ENCODE measurements at regions not wholly inside any gene's neighbourhood (a gene's known extent, or its start where the extent isn't known, plus 50 kb on each side); places are given as distances from the start of the nearest gene placed in this dataset.

DNA sequence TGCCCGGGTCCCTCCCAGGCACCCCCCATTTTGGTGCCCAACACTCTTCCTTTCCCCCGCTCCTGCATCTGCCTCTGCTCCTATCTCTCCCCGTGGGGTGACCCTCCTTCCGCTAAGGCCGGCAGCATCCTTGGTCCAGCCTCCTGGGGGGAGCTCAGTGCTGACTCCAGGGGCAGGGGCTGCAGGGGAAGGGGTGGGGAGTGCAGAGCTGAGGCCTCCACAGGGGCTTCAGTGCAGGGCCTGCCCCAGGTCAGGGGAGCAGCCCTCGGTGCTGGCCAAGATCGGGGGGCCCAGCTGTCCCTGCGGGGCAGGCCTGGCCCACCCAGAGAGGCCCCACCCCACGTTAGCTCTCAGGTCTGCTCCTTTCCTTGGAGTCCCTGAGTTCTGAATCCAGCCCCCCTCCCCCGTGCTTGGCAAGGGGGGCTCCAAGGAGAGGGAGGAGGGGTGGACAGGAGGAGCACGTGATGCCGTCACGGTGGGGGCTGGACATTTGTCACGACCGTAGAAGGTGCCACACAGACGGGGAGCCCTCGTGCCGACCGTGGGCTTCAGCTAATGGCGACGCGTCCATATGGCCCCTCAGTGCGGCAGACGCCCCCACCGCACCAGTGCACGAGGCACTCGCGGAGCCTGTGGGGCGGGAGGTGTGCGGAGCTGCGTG, 63.5 kb upstream of the ADRA2C start:
- Histone ChIP-seq H3K27me3 (no peaks in the 10 kb centered on the region), H3K27ac (no peak overlapping the region), H3K36me3 (replicated peaks in 1 of 2; ENCODE audit: insufficient read depth in 1 of 2, low read depth in 2 of 2) (no peaks in the 10 kb centered on the region), H3K9me3 (peaks cover 0 to 2% (median 0%) of the 10 kb centered on the region in 3 donors), H3K4me3 (no peak overlapping the region), H3K4me1 (peaks cover 6% of the 10 kb centered on the region)
- DNase-seq (peak in 1 of 4 donors; percentile 3), ATAC-seq (no peak)
- TF ChIP-seq, protein P1, sequence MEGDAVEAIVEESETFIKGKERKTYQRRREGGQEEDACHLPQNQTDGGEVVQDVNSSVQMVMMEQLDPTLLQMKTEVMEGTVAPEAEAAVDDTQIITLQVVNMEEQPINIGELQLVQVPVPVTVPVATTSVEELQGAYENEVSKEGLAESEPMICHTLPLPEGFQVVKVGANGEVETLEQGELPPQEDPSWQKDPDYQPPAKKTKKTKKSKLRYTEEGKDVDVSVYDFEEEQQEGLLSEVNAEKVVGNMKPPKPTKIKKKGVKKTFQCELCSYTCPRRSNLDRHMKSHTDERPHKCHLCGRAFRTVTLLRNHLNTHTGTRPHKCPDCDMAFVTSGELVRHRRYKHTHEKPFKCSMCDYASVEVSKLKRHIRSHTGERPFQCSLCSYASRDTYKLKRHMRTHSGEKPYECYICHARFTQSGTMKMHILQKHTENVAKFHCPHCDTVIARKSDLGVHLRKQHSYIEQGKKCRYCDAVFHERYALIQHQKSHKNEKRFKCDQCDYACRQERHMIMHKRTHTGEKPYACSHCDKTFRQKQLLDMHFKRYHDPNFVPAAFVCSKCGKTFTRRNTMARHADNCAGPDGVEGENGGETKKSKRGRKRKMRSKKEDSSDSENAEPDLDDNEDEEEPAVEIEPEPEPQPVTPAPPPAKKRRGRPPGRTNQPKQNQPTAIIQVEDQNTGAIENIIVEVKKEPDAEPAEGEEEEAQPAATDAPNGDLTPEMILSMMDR (IDR thresholded peaks at IDR 0.05), result no peak
- TF ChIP-seq POLR2A (IDR thresholded peaks at IDR 0.05), result no peak
- WGBS, 2 donors, result 35 to 39% methylated on average over 25 to 31 of the region's 31 CpGs
- intact Hi-C loops (cut with DNase I), result no loop called here

DNA sequence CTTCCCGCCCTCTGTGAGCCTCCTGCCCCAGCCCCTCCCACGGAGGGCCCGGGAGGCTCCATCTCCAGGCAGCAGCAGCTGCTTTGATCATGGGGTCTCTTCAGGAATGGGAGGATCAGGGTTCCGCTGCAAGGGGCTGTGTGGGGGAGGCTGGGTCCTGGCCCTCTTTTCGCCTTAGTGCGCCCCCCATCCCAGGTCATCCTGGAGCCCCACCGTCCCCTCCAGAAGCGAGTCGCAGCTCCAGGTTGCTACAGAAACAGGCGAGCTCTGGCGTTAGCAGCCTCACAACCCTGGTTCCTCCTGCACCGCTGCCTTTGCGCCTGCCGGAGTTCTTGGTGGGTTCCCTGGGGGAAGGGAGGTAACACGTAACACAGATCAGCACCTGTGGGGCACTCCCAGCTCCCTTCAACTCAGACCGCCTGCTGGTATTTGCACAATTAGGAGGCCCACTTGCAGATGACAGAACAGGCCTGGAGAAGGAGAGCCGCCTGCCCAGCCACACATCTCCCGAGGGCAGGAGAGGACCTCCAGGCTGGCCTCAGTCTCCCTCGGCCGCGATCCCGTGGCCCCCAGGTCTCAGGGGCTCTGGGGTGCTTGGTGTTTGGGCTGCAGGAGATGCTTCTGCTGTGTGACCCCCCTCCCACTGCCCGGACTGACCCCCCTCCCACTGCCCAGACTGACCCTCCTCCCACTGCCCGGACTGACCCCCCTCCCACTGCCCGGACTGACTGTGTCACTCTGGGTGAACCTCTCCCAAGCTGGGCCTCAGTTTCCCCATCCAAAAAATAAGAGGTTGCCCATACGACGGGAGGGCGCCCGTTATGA, 64.2 kb upstream of the ADRA2C start:
- WGBS, 2 donors, result 46 to 60% methylated on average over 25 to 29 of the region's 29 CpGs
- DNase-seq (peak in 1 of 4 donors; percentile 7), ATAC-seq (no peak)
- Histone ChIP-seq H3K4me3 (no peak overlapping the region), H3K9me3 (peaks cover 0 to 5% (median 0%) of the 10 kb centered on the region in 3 donors), H3K27me3 (no peaks in the 10 kb centered on the region), H3K36me3 (replicated peaks in 1 of 2; ENCODE audit: insufficient read depth in 1 of 2, low read depth in 2 of 2) (no peaks in the 10 kb centered on the region), H3K4me1 (peaks cover 6% of the 10 kb centered on the region), H3K27ac (no peak overlapping the region)
- intact Hi-C loops (cut with DNase I), result no loop called here
- no peak for TF ChIP-seq POLR2A (IDR thresholded peaks at IDR 0.05)
- TF ChIP-seq, protein P1 (IDR thresholded peaks at IDR 0.05), result no peak

DNA sequence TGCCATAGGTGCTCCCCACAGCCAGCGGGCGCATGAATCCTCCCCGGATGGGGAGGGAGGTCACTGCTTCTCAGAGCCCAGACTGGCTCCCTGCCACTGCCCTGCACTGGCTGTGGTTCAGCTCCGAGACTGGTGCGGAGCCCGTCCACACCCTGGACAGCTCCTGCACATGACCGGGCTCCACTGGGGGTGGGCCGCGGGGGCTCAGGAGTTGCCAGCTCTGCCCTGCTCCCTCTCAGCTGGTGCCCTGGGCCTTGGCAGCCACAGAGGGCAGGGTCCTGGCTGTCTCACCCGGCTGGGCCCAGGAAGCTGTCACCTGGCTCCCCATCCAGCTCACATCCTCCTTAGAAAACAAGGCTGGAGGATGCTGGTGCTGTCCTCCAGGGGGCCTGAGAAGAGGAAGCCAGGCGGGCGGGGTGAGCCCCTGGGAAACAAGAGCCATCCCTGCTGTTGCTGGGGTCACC, 64.9 kb upstream of the ADRA2C start:
- 60 to 65% methylated on average over 4 to 7 of the region's 12 CpGs for WGBS, 2 donors
- Histone ChIP-seq H3K4me1 (peaks cover 6% of the 10 kb centered on the region), H3K27ac (no peak overlapping the region), H3K4me3 (no peak overlapping the region), H3K36me3 (replicated peaks in 1 of 2; ENCODE audit: insufficient read depth in 1 of 2, low read depth in 2 of 2) (no peaks in the 10 kb centered on the region), H3K27me3 (no peaks in the 10 kb centered on the region), H3K9me3 (peaks cover 0 to 8% (median 0%) of the 10 kb centered on the region in 3 donors)
- peak; percentile 30 for ATAC-seq
- no peak for DNase-seq
- intact Hi-C loops (cut with DNase I), result no loop called here
- TF ChIP-seq, protein P1 (IDR thresholded peaks at IDR 0.05), result no peak
- no peak for TF ChIP-seq POLR2A (IDR thresholded peaks at IDR 0.05)

DNA sequence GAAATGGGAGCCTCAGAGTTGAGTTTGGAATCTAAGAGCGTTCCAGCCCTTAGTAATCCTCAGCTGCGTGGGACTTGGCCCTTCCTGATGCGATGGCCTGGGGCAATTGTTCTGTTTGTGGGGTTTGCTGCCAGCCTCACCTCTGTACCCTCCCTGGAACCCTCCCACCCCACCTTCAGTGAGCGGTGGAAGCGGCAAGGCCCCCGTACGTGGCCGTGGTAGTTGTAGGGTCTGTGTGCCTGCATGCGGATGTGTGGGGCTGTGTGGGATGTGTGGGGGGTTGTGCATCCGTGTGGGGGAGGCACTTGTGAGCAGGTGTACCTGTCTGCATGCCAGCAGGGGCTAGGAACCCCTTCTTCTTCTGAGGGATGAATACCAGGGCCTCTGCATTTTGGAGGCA, 65.4 kb upstream of the ADRA2C start:
- no peak overlapping the region for H3K4me3 ChIP-seq
- no peaks in the 10 kb centered on the region for H3K36me3 ChIP-seq (replicated peaks in 1 of 2; ENCODE audit: insufficient read depth in 1 of 2, low read depth in 2 of 2)
- H3K27ac ChIP-seq, result no peak overlapping the region
- intact Hi-C loops (cut with DNase I), result no loop called here
- H3K4me1 ChIP-seq, result peaks cover 6% of the 10 kb centered on the region
- TF ChIP-seq, protein P1 (IDR thresholded peaks at IDR 0.05), result no peak
- TF ChIP-seq POLR2A (IDR thresholded peaks at IDR 0.05), result no peak
- peaks cover 0 to 11% (median 0%) of the 10 kb centered on the region in 3 donors for H3K9me3 ChIP-seq
- no peaks in the 10 kb centered on the region for H3K27me3 ChIP-seq
- WGBS, 2 donors, result 68 to 76% methylated on average over 5 to 10 of the region's 10 CpGs
- DNase-seq (no peak), ATAC-seq (no peak)

Measured in body of pancreas (tissue), 4 donors.